ENCODE measurements at regions not wholly inside any gene's neighbourhood (a gene's known extent, or its start where the extent isn't known, plus 50 kb on each side); places are given as distances from the start of the nearest gene placed in this dataset.

GRCh38 chr14:106309423-106309822 is 783.0 kb downstream of the TMEM121 start:
- no peaks in the 10 kb centered on the region for H3K27me3 ChIP-seq (replicated peaks; ENCODE audit: control insufficient read depth, insufficient read depth, low read length)
- peaks cover 9% of the 10 kb centered on the region for H3K9me3 Mint-ChIP-seq (ENCODE audit: unreplicated experiment)
- no peak for TF ChIP-seq CTCF (IDR thresholded peaks at IDR 0.05; ENCODE audit: insufficient read depth in 1 of 2, low read depth in 1 of 2, low read length in 1 of 2, severe bottlenecking in 1 of 2, unreplicated experiment in 1 of 2)
- no peak overlapping the region for H3K27ac Mint-ChIP-seq (ENCODE audit: unreplicated experiment)
- BruUV-seq (replicated peaks), result no TSS peak
- no peak for DNase-seq
- H3K36me3 Mint-ChIP-seq (ENCODE audit: insufficient read depth, unreplicated experiment), result peaks cover 5% of the 10 kb centered on the region
- H3K4me3 Mint-ChIP-seq (ENCODE audit: unreplicated experiment), result no peak overlapping the region
- intact Hi-C loops (cut with micrococcal nuclease; ENCODE audit: unreplicated experiment), result no loop called here
- peaks cover 3% of the 10 kb centered on the region for H3K27me3 Mint-ChIP-seq (ENCODE audit: insufficient read depth, unreplicated experiment)
- ChIA-PET CTCF (interaction anchor here (0.5 to 0.6 kb wide), 2 partner anchors 9 to 69 kb away, joined by 3 to 4 read pairs; no protein-coding TSS in a partner anchor), POLR2A (no interaction called here)
- H3K9me3 ChIP-seq, result 0 out of 2 replicates have a peak, but pooled peaks cover 3% of the 10 kb centered on the region
- H3K36me3 ChIP-seq (ENCODE audit: control insufficient read depth, insufficient read depth, low read length), result no peaks in the 10 kb centered on the region
- no peaks in the 10 kb centered on the region for H3K4me1 Mint-ChIP-seq (ENCODE audit: low read depth, unreplicated experiment)
- H3K4me3 ChIP-seq (ENCODE audit: low read depth, low read length), result no peak overlapping the region
- H3K4me1 ChIP-seq, result no peaks in the 10 kb centered on the region

- Histone ChIP-seq H3K4me1 (0 out of 2 replicates have a peak, but pooled peaks cover 6% of the 10 kb centered on the region), H3K4me3 (ENCODE audit: low read depth, low read length) (no peak overlapping the region), H3K9me3 (peaks cover 21% of the 10 kb centered on the region), H3K36me3 (ENCODE audit: control insufficient read depth, insufficient read depth, low read length) (no peaks in the 10 kb centered on the region), H3K27me3 (replicated peaks; ENCODE audit: control insufficient read depth, insufficient read depth, low read length) (no peaks in the 10 kb centered on the region)
- BruUV-seq (replicated peaks), result no TSS peak
- no peak for TF ChIP-seq CTCF (IDR thresholded peaks at IDR 0.05; ENCODE audit: insufficient read depth in 1 of 2, low read depth in 1 of 2, low read length in 1 of 2, severe bottlenecking in 1 of 2, unreplicated experiment in 1 of 2)
- DNase-seq, result no peak
- Mint-ChIP-seq H3K27me3 (ENCODE audit: insufficient read depth, unreplicated experiment) (no peaks in the 10 kb centered on the region), H3K27ac (ENCODE audit: unreplicated experiment) (no peak overlapping the region), H3K9me3 (ENCODE audit: unreplicated experiment) (peaks cover 23% of the 10 kb centered on the region), H3K4me3 (ENCODE audit: unreplicated experiment) (no peak overlapping the region), H3K4me1 (ENCODE audit: low read depth, unreplicated experiment) (peaks cover 7% of the 10 kb centered on the region), H3K36me3 (ENCODE audit: insufficient read depth, unreplicated experiment) (peaks cover 5% of the 10 kb centered on the region)
- POLR2A ChIA-PET, result no interaction called here
- CTCF ChIA-PET, result no interaction called here
- intact Hi-C loops (cut with micrococcal nuclease; ENCODE audit: unreplicated experiment), result no loop called here
Observed at GRCh38 chr14:106315436-106315835, 789.1 kb downstream of the TMEM121 start.

- Histone ChIP-seq H3K36me3 (ENCODE audit: control insufficient read depth, insufficient read depth, low read length) (no peaks in the 10 kb centered on the region), H3K4me3 (ENCODE audit: low read depth, low read length) (no peak overlapping the region), H3K27me3 (replicated peaks; ENCODE audit: control insufficient read depth, insufficient read depth, low read length) (no peaks in the 10 kb centered on the region), H3K9me3 (peaks cover 21% of the 10 kb centered on the region), H3K4me1 (0 out of 2 replicates have a peak, but pooled peaks cover 6% of the 10 kb centered on the region)
- H3K27me3 Mint-ChIP-seq (ENCODE audit: insufficient read depth, unreplicated experiment), result peaks cover 3% of the 10 kb centered on the region
- DNase-seq, result no peak
- no TSS peak for BruUV-seq (replicated peaks)
- H3K4me1 Mint-ChIP-seq (ENCODE audit: low read depth, unreplicated experiment), result peaks cover 7% of the 10 kb centered on the region
- peaks cover 5% of the 10 kb centered on the region for H3K36me3 Mint-ChIP-seq (ENCODE audit: insufficient read depth, unreplicated experiment)
- no peak for TF ChIP-seq CTCF (IDR thresholded peaks at IDR 0.05; ENCODE audit: insufficient read depth in 1 of 2, low read depth in 1 of 2, low read length in 1 of 2, severe bottlenecking in 1 of 2, unreplicated experiment in 1 of 2)
- intact Hi-C loops (cut with micrococcal nuclease; ENCODE audit: unreplicated experiment), result no loop called here
- H3K27ac Mint-ChIP-seq (ENCODE audit: unreplicated experiment), result no peak overlapping the region
- H3K4me3 Mint-ChIP-seq (ENCODE audit: unreplicated experiment), result no peak overlapping the region
- peaks cover 23% of the 10 kb centered on the region for H3K9me3 Mint-ChIP-seq (ENCODE audit: unreplicated experiment)
- ChIA-PET CTCF (no interaction called here), POLR2A (no interaction called here)
Observed at GRCh38 chr14:106317593-106317992, 791.2 kb downstream of the TMEM121 start.
